Non-pigmented ciliary epithelial cell (primary cell): ENCODE measurements at regions not wholly inside any gene's neighbourhood (a gene's known extent, or its start where the extent isn't known, plus 50 kb on each side); places are given as distances from the start of the nearest gene placed in this dataset.

Experiments used
- DNase-seq: peaks from one replicate; pipeline ENCODE4 v3.0.0-alpha.2; 2010; ENCODE audit warnings: low read depth

- no peak for DNase-seq
These were observed 298.3 kb downstream of the CDH11 start for GRCh38 chr16:64823481-64824075.

DNA sequence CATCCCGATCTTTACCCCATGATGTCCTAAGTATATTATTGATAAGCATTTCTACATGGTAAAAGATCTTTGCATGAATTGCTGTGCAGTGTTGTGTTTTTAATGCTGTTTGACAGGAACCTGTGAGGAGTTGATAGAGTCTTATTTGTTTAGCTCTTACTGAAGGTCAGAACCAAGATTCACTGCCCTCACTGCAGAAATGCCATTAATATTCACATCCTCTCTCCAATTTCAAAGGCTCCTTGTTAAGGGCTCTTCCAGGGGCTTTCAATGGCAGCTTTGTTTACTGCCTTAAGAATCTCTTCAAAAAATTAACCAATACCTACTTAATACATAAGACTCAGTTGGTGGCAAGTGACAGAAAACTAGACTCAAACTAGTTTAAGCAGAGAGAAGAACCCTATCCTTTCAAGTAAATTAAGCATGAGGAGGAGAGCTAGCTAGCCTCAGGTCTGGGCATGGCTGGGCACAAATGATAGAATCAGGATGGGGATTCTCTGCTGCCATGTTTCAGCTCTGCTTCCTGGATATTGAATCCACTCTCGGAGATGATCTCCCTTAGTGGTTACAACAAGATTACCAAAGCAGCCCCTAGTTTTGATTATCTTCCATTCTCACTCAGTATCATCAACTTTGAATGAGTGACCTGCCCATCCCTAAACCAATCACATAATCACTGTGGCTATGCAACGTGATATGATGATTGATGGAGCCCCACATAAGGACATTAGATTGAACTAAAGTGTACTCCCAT lies 311.8 kb downstream of the CDH11 start:
- DNase-seq, result no peak

GRCh38 chr16:64808474-64808873 lies 313.4 kb downstream of the CDH11 start:
- no peak for DNase-seq

GRCh38 chr16:64791756-64792155 lies 330.1 kb downstream of the CDH11 start:
- no peak for DNase-seq

DNA sequence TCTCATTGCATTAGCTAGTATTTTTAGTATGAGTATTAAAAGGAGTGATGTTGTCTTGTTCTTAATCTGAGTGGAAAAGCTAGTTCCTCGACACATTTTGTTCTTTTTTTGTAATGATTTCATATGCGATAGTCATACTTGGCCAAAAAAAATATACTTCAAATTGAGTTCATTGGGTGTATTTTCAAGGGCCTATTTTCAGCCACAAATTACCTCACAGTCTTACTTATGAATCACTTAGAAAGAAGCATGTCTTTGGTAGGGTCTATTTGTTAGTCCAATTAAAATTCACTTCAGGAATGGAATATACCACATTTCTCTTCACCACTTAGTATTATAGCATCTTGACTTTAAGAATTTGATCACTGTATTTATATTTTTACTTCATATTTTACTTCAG lies 337.2 kb downstream of the CDH11 start:
- DNase-seq, result no peak

DNA sequence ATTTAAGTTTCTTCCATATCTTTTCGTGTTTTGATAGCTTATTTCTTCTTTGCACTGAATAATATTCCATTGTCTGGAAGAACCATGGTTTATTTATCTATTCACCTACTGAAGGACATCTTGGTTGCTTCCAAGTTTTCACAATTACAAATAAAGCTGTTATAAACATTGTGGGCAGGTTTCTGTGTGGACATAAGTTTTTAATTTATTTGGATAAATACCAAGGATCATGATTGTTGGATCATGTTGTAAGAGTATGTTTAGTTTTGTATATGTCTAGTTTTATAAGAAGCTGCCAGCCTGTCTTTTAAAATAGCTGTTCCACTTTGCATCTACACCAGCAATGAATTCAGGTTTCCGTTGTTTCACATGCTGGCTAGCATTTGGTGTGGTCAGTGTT lies 339.4 kb downstream of the CDH11 start:
- no peak for DNase-seq

DNA sequence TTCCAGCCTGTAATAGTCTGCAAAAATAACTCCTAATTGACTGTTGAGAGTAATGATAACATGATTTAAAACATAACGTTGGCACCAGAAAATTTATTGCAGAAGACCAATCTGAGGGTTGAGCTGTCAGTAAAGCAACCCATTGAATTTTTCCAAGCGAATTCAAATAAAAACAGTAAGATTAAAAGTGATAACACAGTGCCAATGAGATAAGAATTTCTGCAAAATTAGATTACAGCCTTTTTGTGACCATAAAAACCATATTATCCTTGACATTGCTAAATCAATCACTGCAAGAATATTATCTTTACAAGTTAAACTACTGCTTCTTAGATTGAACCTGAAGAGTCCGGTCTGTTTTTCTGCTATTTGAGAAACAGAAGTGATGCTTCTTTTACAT lies 341.4 kb downstream of the CDH11 start:
- DNase-seq, result no peak

DNA sequence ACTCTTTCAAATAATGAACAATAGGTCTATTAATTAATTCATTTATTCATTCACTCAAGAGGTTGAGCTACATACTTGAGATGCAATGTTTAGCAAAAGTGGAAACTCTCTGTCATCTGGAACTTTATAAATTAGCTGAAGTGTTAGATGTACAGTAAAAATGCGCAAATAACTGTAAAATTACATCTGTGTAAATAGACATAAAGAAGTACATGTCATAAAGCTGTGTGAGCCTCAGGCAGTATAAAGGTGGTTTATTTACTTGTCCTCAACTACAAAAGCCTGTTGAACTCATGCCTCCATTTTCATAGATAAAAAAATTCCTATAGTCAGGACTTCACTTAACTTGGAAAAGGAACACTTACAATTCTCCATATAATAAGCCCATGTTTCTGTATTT lies 343.1 kb downstream of the CDH11 start:
- no peak for DNase-seq

- DNase-seq, result no peak
These were observed 348.2 kb downstream of the CDH11 start for GRCh38 chr16:64773638-64774037.

GRCh38 chr16:64773184-64773583 lies 348.7 kb downstream of the CDH11 start:
- DNase-seq, result no peak

DNA sequence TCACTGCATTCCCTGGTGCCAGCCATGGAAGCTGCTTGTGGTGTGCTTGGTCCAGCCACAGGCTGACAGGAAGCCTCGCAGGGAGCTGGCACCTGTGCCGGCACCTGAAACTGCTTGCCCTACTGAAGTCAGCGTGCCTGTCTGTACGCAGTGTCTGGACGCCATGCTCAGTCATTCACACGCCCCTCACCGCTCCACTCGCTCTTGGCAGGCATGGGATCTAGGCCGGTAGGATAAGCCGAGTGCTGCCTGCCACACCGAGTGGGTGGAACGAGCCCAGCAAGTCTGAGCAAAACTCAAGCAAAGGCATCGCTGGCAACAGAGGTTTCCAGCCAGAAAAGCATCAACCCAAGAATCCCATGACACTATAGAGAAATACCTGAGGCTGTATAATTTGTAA lies 350.6 kb downstream of the CDH11 start:
- DNase-seq, result no peak

DNA sequence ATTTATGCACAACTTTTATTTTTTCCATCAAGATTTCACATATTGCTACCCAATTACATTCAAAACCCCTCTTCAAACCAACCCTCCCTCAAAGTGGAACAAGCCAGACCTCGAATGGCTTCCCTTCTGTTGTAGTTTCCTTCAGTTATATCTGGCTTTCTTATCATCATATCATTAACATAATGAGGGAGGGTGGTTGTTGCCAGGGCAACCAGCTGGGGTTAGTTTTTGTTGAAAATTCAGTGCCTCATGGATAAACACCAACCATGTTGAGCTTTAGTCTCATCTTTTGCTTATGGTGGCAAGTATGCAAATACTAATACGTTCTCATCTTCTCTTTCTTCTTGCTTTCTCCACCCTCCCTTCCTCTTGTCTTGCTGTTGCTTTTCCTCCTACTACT lies 359.7 kb downstream of the CDH11 start:
- DNase-seq, result no peak

DNA sequence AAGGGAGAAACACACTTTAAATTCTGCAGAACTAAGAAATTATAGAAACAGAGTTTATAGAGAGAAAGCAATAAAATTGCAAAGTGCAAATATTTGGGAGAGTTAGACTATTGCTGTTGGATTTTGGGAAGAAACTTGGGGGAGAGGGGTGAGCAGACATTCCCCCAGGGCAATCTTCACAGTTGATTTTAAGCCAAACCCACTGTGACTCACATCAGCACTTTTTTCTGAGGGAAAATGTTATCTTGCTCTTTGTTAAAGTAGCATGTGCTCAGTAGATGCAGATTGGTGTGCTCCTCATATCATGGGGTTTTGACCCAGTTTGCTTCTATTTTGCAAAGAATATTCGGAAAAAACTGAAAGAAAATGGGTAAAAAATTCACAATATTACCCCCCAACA lies 367.6 kb downstream of the CDH11 start:
- no peak for DNase-seq

DNA sequence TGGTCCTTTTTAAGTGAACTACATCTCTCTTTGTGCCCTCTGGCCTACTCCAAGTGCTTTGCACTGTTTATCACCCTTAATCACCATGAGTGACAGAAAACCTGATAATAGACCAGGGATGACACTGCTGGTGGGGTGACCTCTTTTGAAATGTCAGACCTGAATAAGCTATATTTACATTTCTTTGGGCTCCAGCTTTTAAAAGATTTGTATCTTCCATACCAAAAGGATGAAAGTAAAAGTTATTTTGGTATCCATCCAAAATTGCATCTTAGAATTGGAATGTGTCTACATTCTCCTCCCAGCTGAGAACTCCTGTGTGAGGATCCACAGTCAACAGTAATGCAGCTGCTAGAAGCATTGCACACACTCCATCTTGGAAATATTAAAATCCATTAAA lies 370.0 kb downstream of the CDH11 start:
- peak; percentile 59 for DNase-seq

GRCh38 chr16:64749346-64749745 lies 372.5 kb downstream of the CDH11 start:
- DNase-seq, result no peak

- DNase-seq, result no peak
These were observed 376.5 kb downstream of the CDH11 start for GRCh38 chr16:64745258-64745930.

DNA sequence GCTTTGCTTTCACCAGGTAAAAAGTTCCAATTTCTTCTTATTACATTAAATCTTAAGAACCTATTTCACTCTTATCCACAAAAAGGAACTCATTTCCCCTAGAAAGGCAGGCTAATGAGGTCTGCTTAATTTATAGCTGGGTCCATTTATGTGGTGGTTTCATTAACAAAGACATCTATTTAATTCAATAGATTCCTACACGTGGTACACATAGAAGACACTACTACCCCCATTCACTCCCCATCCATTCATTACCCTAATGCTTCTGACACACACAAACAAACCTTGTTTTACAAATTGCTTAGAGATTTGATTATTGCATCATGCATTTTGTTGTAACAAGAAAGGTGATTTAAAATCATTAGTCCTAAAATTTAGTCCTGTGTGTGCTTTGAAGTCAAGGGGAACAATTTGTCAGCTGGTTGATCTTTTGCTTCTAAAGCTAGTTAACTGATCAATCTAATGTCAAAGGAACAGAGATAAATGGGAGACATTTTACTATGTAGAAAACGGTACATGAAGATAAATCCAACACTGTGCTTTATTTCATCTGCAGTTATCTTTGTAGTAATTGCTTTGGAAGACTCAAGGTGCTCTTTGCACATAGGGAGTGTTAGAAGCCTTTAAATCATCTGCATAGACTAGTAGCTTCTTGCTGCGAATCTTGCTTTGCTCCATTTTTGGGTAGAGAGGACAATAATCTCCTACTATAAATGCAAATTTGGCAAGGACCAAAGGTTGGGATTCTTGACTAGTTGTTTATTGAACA lies 379.2 kb downstream of the CDH11 start:
- DNase-seq, result no peak

- no peak for DNase-seq
These were observed 381.6 kb downstream of the CDH11 start for GRCh38 chr16:64740261-64740660.

GRCh38 chr16:64738321-64738960 lies 383.4 kb downstream of the CDH11 start:
- no peak for DNase-seq

- DNase-seq, result no peak
These were observed 385.0 kb downstream of the CDH11 start for GRCh38 chr16:64736857-64737256.

- no peak for DNase-seq
These were observed 390.0 kb downstream of the CDH11 start for GRCh38 chr16:64731891-64732290.

DNA sequence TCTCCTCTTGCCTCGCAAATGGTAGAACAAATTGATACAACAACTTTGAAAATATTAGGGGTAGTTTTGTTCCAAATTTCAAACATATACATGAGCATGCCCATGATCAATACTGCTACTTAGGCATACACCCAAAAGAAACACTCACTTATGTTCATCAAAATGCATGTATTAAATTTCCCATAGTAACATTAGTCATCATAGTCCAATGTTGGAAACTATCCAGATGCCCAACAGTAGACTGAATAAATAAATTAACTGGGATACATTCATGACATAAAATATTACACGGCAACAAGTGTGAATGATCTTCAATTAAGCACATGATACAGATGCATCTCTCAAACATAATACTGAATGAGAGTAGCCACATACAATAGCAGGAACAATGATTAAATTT lies 391.6 kb downstream of the CDH11 start:
- no peak for DNase-seq
